ENCODE measurements at regions not wholly inside any gene's neighbourhood (a gene's known extent, or its start where the extent isn't known, plus 50 kb on each side); places are given as distances from the start of the nearest gene placed in this dataset.

GRCh38 chr10:78596556-78596955, 472.2 kb upstream of the ZMIZ1 start:
- H3K9me3 ChIP-seq (ENCODE audit: control insufficient read depth in 1 of 2, low read length in 2 of 2) = no peaks in the 10 kb centered on the region

GRCh38 chr10:78597796-78598555, 470.8 kb upstream of the ZMIZ1 start:
- Histone ChIP-seq H3K9me3 (ENCODE audit: control insufficient read depth in 1 of 2, low read length in 2 of 2) (no peaks in the 10 kb centered on the region), H3K27me3 (ENCODE audit: control insufficient read depth in 1 of 2, insufficient read depth in 2 of 2, low read length in 2 of 2) (no peaks in the 10 kb centered on the region), H3K4me1 (ENCODE audit: control insufficient read depth in 1 of 2, insufficient read depth in 2 of 2, low read length in 2 of 2) (peaks cover 0 to 5% of the 10 kb centered on the region in 2 donors), H3K36me3 (ENCODE audit: control insufficient read depth in 1 of 2, insufficient read depth in 2 of 2, low read length in 2 of 2) (no peaks in the 10 kb centered on the region), H3K9ac (ENCODE audit: low read depth in 1 of 2, low read length in 2 of 2) (no peak overlapping the region), H3K4me3 (ENCODE audit: low read depth in 1 of 2, low read length in 2 of 2) (no peak overlapping the region), H3K27ac (ENCODE audit: low read depth, low read length) (no peak overlapping the region)

More at GRCh38 chr10:78596556-78596955, 472.2 kb upstream of the ZMIZ1 start:
- Histone ChIP-seq H3K4me1 (ENCODE audit: control insufficient read depth in 1 of 2, insufficient read depth in 2 of 2, low read length in 2 of 2) (peaks cover 0 to 5% of the 10 kb centered on the region in 2 donors), H3K36me3 (ENCODE audit: control insufficient read depth in 1 of 2, insufficient read depth in 2 of 2, low read length in 2 of 2) (no peaks in the 10 kb centered on the region), H3K9ac (ENCODE audit: low read depth in 1 of 2, low read length in 2 of 2) (no peak overlapping the region), H3K27ac (ENCODE audit: low read depth, low read length) (no peak overlapping the region), H3K27me3 (ENCODE audit: control insufficient read depth in 1 of 2, insufficient read depth in 2 of 2, low read length in 2 of 2) (no peaks in the 10 kb centered on the region), H3K4me3 (ENCODE audit: low read depth in 1 of 2, low read length in 2 of 2) (no peak overlapping the region)

- Histone ChIP-seq H3K4me1 (ENCODE audit: control insufficient read depth in 1 of 2, insufficient read depth in 2 of 2, low read length in 2 of 2) (peaks cover 0 to 5% of the 10 kb centered on the region in 2 donors), H3K27ac (ENCODE audit: low read depth, low read length) (no peak overlapping the region), H3K9me3 (ENCODE audit: control insufficient read depth in 1 of 2, low read length in 2 of 2) (no peaks in the 10 kb centered on the region), H3K4me3 (ENCODE audit: low read depth in 1 of 2, low read length in 2 of 2) (no peak overlapping the region), H3K36me3 (ENCODE audit: control insufficient read depth in 1 of 2, insufficient read depth in 2 of 2, low read length in 2 of 2) (no peaks in the 10 kb centered on the region), H3K27me3 (ENCODE audit: control insufficient read depth in 1 of 2, insufficient read depth in 2 of 2, low read length in 2 of 2) (no peaks in the 10 kb centered on the region), H3K9ac (ENCODE audit: low read depth in 1 of 2, low read length in 2 of 2) (no peak overlapping the region)
Observed at GRCh38 chr10:78599122-78599853, 469.5 kb upstream of the ZMIZ1 start.

- Histone ChIP-seq H3K4me1 (ENCODE audit: control insufficient read depth in 1 of 2, insufficient read depth in 2 of 2, low read length in 2 of 2) (no peaks in the 10 kb centered on the region), H3K27ac (ENCODE audit: low read depth, low read length) (no peak overlapping the region), H3K4me3 (ENCODE audit: low read depth in 1 of 2, low read length in 2 of 2) (no peak overlapping the region), H3K9ac (ENCODE audit: low read depth in 1 of 2, low read length in 2 of 2) (no peak overlapping the region), H3K36me3 (ENCODE audit: control insufficient read depth in 1 of 2, insufficient read depth in 2 of 2, low read length in 2 of 2) (no peaks in the 10 kb centered on the region), H3K27me3 (ENCODE audit: control insufficient read depth in 1 of 2, insufficient read depth in 2 of 2, low read length in 2 of 2) (no peaks in the 10 kb centered on the region), H3K9me3 (ENCODE audit: control insufficient read depth in 1 of 2, low read length in 2 of 2) (no peaks in the 10 kb centered on the region)
Observed at GRCh38 chr10:78600121-78600665, 468.6 kb upstream of the ZMIZ1 start.

GRCh38 chr10:78600740-78601139, 468.0 kb upstream of the ZMIZ1 start:
- H3K4me3 ChIP-seq (ENCODE audit: low read depth in 1 of 2, low read length in 2 of 2) = no peak overlapping the region
- no peak overlapping the region for H3K9ac ChIP-seq (ENCODE audit: low read depth in 1 of 2, low read length in 2 of 2)
- H3K4me1 ChIP-seq (ENCODE audit: control insufficient read depth in 1 of 2, insufficient read depth in 2 of 2, low read length in 2 of 2) = no peaks in the 10 kb centered on the region
- no peaks in the 10 kb centered on the region for H3K27me3 ChIP-seq (ENCODE audit: control insufficient read depth in 1 of 2, insufficient read depth in 2 of 2, low read length in 2 of 2)
- no peak overlapping the region for H3K27ac ChIP-seq (ENCODE audit: low read depth, low read length)
- H3K36me3 ChIP-seq (ENCODE audit: control insufficient read depth in 1 of 2, insufficient read depth in 2 of 2, low read length in 2 of 2) = no peaks in the 10 kb centered on the region
- H3K9me3 ChIP-seq (ENCODE audit: control insufficient read depth in 1 of 2, low read length in 2 of 2) = no peaks in the 10 kb centered on the region

- H3K9ac ChIP-seq (ENCODE audit: low read depth in 1 of 2, low read length in 2 of 2) = no peak overlapping the region
- no peaks in the 10 kb centered on the region for H3K36me3 ChIP-seq (ENCODE audit: control insufficient read depth in 1 of 2, insufficient read depth in 2 of 2, low read length in 2 of 2)
- H3K4me3 ChIP-seq (ENCODE audit: low read depth in 1 of 2, low read length in 2 of 2) = no peak overlapping the region
- no peak overlapping the region for H3K27ac ChIP-seq (ENCODE audit: low read depth, low read length)
- no peaks in the 10 kb centered on the region for H3K9me3 ChIP-seq (ENCODE audit: control insufficient read depth in 1 of 2, low read length in 2 of 2)
- no peaks in the 10 kb centered on the region for H3K4me1 ChIP-seq (ENCODE audit: control insufficient read depth in 1 of 2, insufficient read depth in 2 of 2, low read length in 2 of 2)
- no peaks in the 10 kb centered on the region for H3K27me3 ChIP-seq (ENCODE audit: control insufficient read depth in 1 of 2, insufficient read depth in 2 of 2, low read length in 2 of 2)
Observed at GRCh38 chr10:78602201-78602932, 466.4 kb upstream of the ZMIZ1 start.

GRCh38 chr10:78604286-78604685, 464.5 kb upstream of the ZMIZ1 start:
- H3K4me1 ChIP-seq (ENCODE audit: control insufficient read depth in 1 of 2, insufficient read depth in 2 of 2, low read length in 2 of 2) = no peaks in the 10 kb centered on the region
- H3K9ac ChIP-seq (ENCODE audit: low read depth in 1 of 2, low read length in 2 of 2) = no peak overlapping the region
- no peaks in the 10 kb centered on the region for H3K9me3 ChIP-seq (ENCODE audit: control insufficient read depth in 1 of 2, low read length in 2 of 2)
- H3K4me3 ChIP-seq (ENCODE audit: low read depth in 1 of 2, low read length in 2 of 2) = no peak overlapping the region
- no peak overlapping the region for H3K27ac ChIP-seq (ENCODE audit: low read depth, low read length)
- no peaks in the 10 kb centered on the region for H3K36me3 ChIP-seq (ENCODE audit: control insufficient read depth in 1 of 2, insufficient read depth in 2 of 2, low read length in 2 of 2)
- H3K27me3 ChIP-seq (ENCODE audit: control insufficient read depth in 1 of 2, insufficient read depth in 2 of 2, low read length in 2 of 2) = no peaks in the 10 kb centered on the region

GRCh38 chr10:78604721-78605120, 464.0 kb upstream of the ZMIZ1 start:
- no peak overlapping the region for H3K9ac ChIP-seq (ENCODE audit: low read depth in 1 of 2, low read length in 2 of 2)
- no peak overlapping the region for H3K27ac ChIP-seq (ENCODE audit: low read depth, low read length)
- no peaks in the 10 kb centered on the region for H3K27me3 ChIP-seq (ENCODE audit: control insufficient read depth in 1 of 2, insufficient read depth in 2 of 2, low read length in 2 of 2)
- no peak overlapping the region for H3K4me3 ChIP-seq (ENCODE audit: low read depth in 1 of 2, low read length in 2 of 2)
- H3K36me3 ChIP-seq (ENCODE audit: control insufficient read depth in 1 of 2, insufficient read depth in 2 of 2, low read length in 2 of 2) = no peaks in the 10 kb centered on the region
- H3K4me1 ChIP-seq (ENCODE audit: control insufficient read depth in 1 of 2, insufficient read depth in 2 of 2, low read length in 2 of 2) = no peaks in the 10 kb centered on the region
- no peaks in the 10 kb centered on the region for H3K9me3 ChIP-seq (ENCODE audit: control insufficient read depth in 1 of 2, low read length in 2 of 2)

GRCh38 chr10:78605800-78606350, 462.9 kb upstream of the ZMIZ1 start:
- no peaks in the 10 kb centered on the region for H3K36me3 ChIP-seq (ENCODE audit: control insufficient read depth in 1 of 2, insufficient read depth in 2 of 2, low read length in 2 of 2)
- H3K4me3 ChIP-seq (ENCODE audit: low read depth in 1 of 2, low read length in 2 of 2) = no peak overlapping the region
- H3K27ac ChIP-seq (ENCODE audit: low read depth, low read length) = no peak overlapping the region
- H3K9me3 ChIP-seq (ENCODE audit: control insufficient read depth in 1 of 2, low read length in 2 of 2) = peaks cover 0 to 3% of the 10 kb centered on the region in 2 donors
- no peak overlapping the region for H3K9ac ChIP-seq (ENCODE audit: low read depth in 1 of 2, low read length in 2 of 2)
- no peaks in the 10 kb centered on the region for H3K27me3 ChIP-seq (ENCODE audit: control insufficient read depth in 1 of 2, insufficient read depth in 2 of 2, low read length in 2 of 2)
- H3K4me1 ChIP-seq (ENCODE audit: control insufficient read depth in 1 of 2, insufficient read depth in 2 of 2, low read length in 2 of 2) = no peaks in the 10 kb centered on the region
